Stimulated activated CD4-positive, alpha-beta T cell treated with anti-CD3 and anti-CD28 coated beads, Interleukin-12 subunit alpha, Interleukin-12 subunit beta, amount 100 ng/mL, for 48 hours (primary cell): ENCODE measurements at regions not wholly inside any gene's neighbourhood (a gene's known extent, or its start where the extent isn't known, plus 50 kb on each side); places are given as distances from the start of the nearest gene placed in this dataset.

Experiments
- DNase-seq, 3 donors: peaks; one replicate each; pipeline ENCODE4 v3.0.0-alpha.2; 2020; ENCODE audit warnings: low read depth in 2 of 3, low spot score in 1 of 3

GRCh38 chr15:56868170-56868569 is 50.3 kb upstream of the TCF12 start:
- no peak for DNase-seq

GRCh38 chr15:56866803-56867202 is 51.6 kb upstream of the TCF12 start:
- DNase-seq, result no peak

GRCh38 chr15:56857828-56858227 is 60.6 kb upstream of the TCF12 start:
- DNase-seq, result no peak

GRCh38 chr15:56856934-56857333 is 61.5 kb upstream of the TCF12 start:
- no peak for DNase-seq

GRCh38 chr15:56844892-56845291 is 73.6 kb upstream of the TCF12 start:
- DNase-seq, result no peak

- DNase-seq, result no peak
Observed at GRCh38 chr15:56844471-56844870, 74.0 kb upstream of the TCF12 start.

GRCh38 chr15:56839641-56840040 is 78.8 kb upstream of the TCF12 start:
- DNase-seq, result no peak

- DNase-seq, result no peak
Observed at GRCh38 chr15:56839099-56839498, 79.3 kb upstream of the TCF12 start.

GRCh38 chr15:56838085-56838484 is 80.4 kb upstream of the TCF12 start:
- no peak for DNase-seq

- no peak for DNase-seq
Observed at GRCh38 chr15:56837273-56837672, 81.2 kb upstream of the TCF12 start.

- no peak for DNase-seq
Observed at GRCh38 chr15:56835718-56836171, 82.7 kb upstream of the TCF12 start.

GRCh38 chr15:56832125-56832524 is 86.3 kb upstream of the TCF12 start:
- DNase-seq, result no peak

GRCh38 chr15:56831467-56832005 is 86.9 kb upstream of the TCF12 start:
- DNase-seq, result no peak

- no peak for DNase-seq
Observed at GRCh38 chr15:56824175-56824574, 90.9 kb upstream of the ZNF280D start.

- DNase-seq, result peak in 2 of 3 donors; percentile 25 to 34
Observed at GRCh38 chr15:56821721-56822425, 88.6 kb upstream of the ZNF280D start.

- no peak for DNase-seq
Observed at GRCh38 chr15:56820333-56820732, 87.0 kb upstream of the ZNF280D start.

GRCh38 chr15:56817321-56818080 is 84.2 kb upstream of the ZNF280D start:
- no peak for DNase-seq

- no peak for DNase-seq
Observed at GRCh38 chr15:56816781-56817180, 83.5 kb upstream of the ZNF280D start.

GRCh38 chr15:56815247-56815646 is 81.9 kb upstream of the ZNF280D start:
- no peak for DNase-seq

GRCh38 chr15:56814429-56814828 is 81.1 kb upstream of the ZNF280D start:
- DNase-seq, result no peak

- DNase-seq, result no peak
Observed at GRCh38 chr15:56813995-56814394, 80.7 kb upstream of the ZNF280D start.

- no peak for DNase-seq
Observed at GRCh38 chr15:56812961-56813360, 79.7 kb upstream of the ZNF280D start.
